Endothelial cell of umbilical vein (primary cell): ENCODE measurements at regions not wholly inside any gene's neighbourhood (a gene's known extent, or its start where the extent isn't known, plus 50 kb on each side); places are given as distances from the start of the nearest gene placed in this dataset.

ENCODE experiments used
- BruUV-seq: library from RNA; stranded (reverse); fragments of 400-500 nt; replicated peaks from 2 replicates; lab custom pipeline; 2021; lab: Mats Ljungman, UMichigan
- CTCF ChIA-PET: fragments of 300-600, 350-600 bp; sonication (Branson Sonifier 250); formaldehyde crosslinking; loops from one replicate; lab custom pipeline; 2021; ENCODE audit warnings: antibody characterized with exemption, inconsistent platforms; lab: Charles Lee
- POLR2A ChIA-PET: fragments of 300-600, 350-600 bp; sonication (Branson Sonifier 250); formaldehyde crosslinking; loops from one replicate; lab custom pipeline; 2021; ENCODE audit warnings: antibody characterized with exemption, inconsistent platforms; lab: Charles Lee
- DNase-seq: peaks from one replicate; pipeline ENCODE4 v3.0.0-alpha.2; 2011; ENCODE audit warnings: low read depth, low spot score
- FAIRE-seq: peaks from 2 replicates; lab custom pipeline; 2011; peaks lifted over from hg19 to GRCh38; lab: Jason Lieb, UNC
- H2AFZ ChIP-seq: 2 replicates; pipeline ENCODE4 v1.6.0; 2012; ENCODE audit warnings: low read depth, low read length, control low read depth, inconsistent platforms
- H3K27ac ChIP-seq: 2 replicates; pipeline ENCODE4 v1.5.1; 2011; ENCODE audit warnings: low read depth, mild to moderate bottlenecking, control low read depth, low read length, moderate library complexity; ENCODE audit not compliant: insufficient read depth
- H3K27me3 ChIP-seq, 2 experiments: 2 replicates each; pipeline versions ENCODE4 v1.6.0 to v1.6.1; 2011; ENCODE audit warnings: low read length in 2 of 2, mixed read lengths in 1 of 2; ENCODE audit not compliant: control insufficient read depth in 2 of 2, insufficient read depth in 2 of 2
- H3K36me3 ChIP-seq, 2 experiments: 2 replicates in 1 of 2; 3 replicates in 1 of 2; pipeline ENCODE4 v1.5.1; 2011; ENCODE audit warnings: low read length in 2 of 2, mild to moderate bottlenecking in 1 of 2, moderate library complexity in 1 of 2; ENCODE audit not compliant: control insufficient read depth in 2 of 2, insufficient read depth in 2 of 2; ENCODE audit errors: extremely low read depth in 1 of 2
- H3K4me1 ChIP-seq: 3 replicates; pipeline ENCODE4 v1.5.1; 2011; ENCODE audit warnings: mild to moderate bottlenecking, low read length; ENCODE audit not compliant: control insufficient read depth, insufficient read depth; ENCODE audit errors: extremely low read depth
- H3K4me2 ChIP-seq: 2 replicates; pipeline ENCODE4 v1.6.1; 2011; ENCODE audit warnings: low read length, control low read depth, mixed read lengths; ENCODE audit not compliant: insufficient read depth
- H3K4me3 ChIP-seq, 3 experiments: fragments of 200-600 bp in 1 of 3; sonication (generic), shearing (Covaris generic) in 1 of 3; replicated peaks in 1 of 3; 2 replicates each; pipeline ENCODE4 v1.5.1; 2011 to 2016; ENCODE audit warnings: control low read depth in 3 of 3, low read length in 3 of 3, mild to moderate bottlenecking in 2 of 3, inconsistent platforms in 1 of 3, low read depth in 1 of 3, moderate library complexity in 1 of 3; ENCODE audit not compliant: insufficient read depth in 1 of 3
- H3K79me2 ChIP-seq: 2 replicates; pipeline ENCODE4 v1.6.0; 2012; ENCODE audit warnings: low read length, inconsistent platforms; ENCODE audit not compliant: control insufficient read depth, insufficient read depth
- H3K9ac ChIP-seq: replicated peaks from 2 replicates; pipeline ENCODE3; 2011; ENCODE audit warnings: low read length, control low read depth; ENCODE audit not compliant: insufficient read depth; ENCODE audit errors: extremely low read depth
- H3K9me1 ChIP-seq: replicated peaks from 3 replicates; pipeline ENCODE4 v1.6.0; 2011; ENCODE audit warnings: mild to moderate bottlenecking, low read length; ENCODE audit not compliant: control insufficient read depth, insufficient read depth; ENCODE audit errors: extremely low read depth
- H3K9me3 ChIP-seq: replicated peaks from 2 replicates; pipeline ENCODE4 v1.5.1; 2012; ENCODE audit warnings: low read length, inconsistent platforms; ENCODE audit not compliant: control insufficient read depth, insufficient read depth
- H4K20me1 ChIP-seq: replicated peaks from 2 replicates; pipeline ENCODE3; 2011; ENCODE audit warnings: mild to moderate bottlenecking, low read length; ENCODE audit not compliant: control insufficient read depth, insufficient read depth; ENCODE audit errors: extremely low read depth
- EZH2 ChIP-seq: IDR thresholded peaks from 2 replicates; pipeline ENCODE4 v1.6.1; 2012; ENCODE audit warnings: borderline replicate concordance, low read depth, mild to moderate bottlenecking, moderate library complexity, low read length, inconsistent platforms; ENCODE audit not compliant: severe bottlenecking
- FOS ChIP-seq: IDR thresholded peaks from 2 replicates; pipeline ENCODE4 v1.6.1; 2011; ENCODE audit warnings: mild to moderate bottlenecking, low read length, moderate library complexity, borderline replicate concordance; ENCODE audit not compliant: insufficient read depth
- GATA2 ChIP-seq: IDR thresholded peaks from 2 replicates; pipeline ENCODE4 v1.7.0; 2011; ENCODE audit warnings: low read depth, mild to moderate bottlenecking, moderate library complexity, mixed read lengths, low read length; ENCODE audit not compliant: insufficient read length, insufficient read depth
- JUN ChIP-seq: IDR thresholded peaks from 2 replicates; pipeline ENCODE4 v1.6.1; 2011; ENCODE audit warnings: borderline replicate concordance, low read depth; ENCODE audit not compliant: insufficient read length, insufficient read depth
- MYC ChIP-seq: IDR thresholded peaks from one replicate; pipeline ENCODE4 v1.6.1; 2011; ENCODE audit warnings: mild to moderate bottlenecking, low read depth, low read length
- POLR2A ChIP-seq: IDR thresholded peaks from 2 replicates; pipeline ENCODE4 v1.6.1; 2012; ENCODE audit warnings: low read depth, mild to moderate bottlenecking, control low read depth, low read length
- POLR2AphosphoS5 ChIP-seq: IDR thresholded peaks from 2 replicates; pipeline ENCODE4 v1.6.1; 2012; ENCODE audit warnings: low read depth, mild to moderate bottlenecking, control low read depth, low read length, moderate library complexity; ENCODE audit not compliant: insufficient read depth
- dilution Hi-C: fragments of 300-500 bp; cut with MboI; formaldehyde crosslinking; loops from one replicate; pipeline ENCODE4 v1.15.0; 2019; ENCODE audit warnings: low sequenced_read_pairs; ENCODE audit not compliant: extremely low pct_ligation_motif_present
- intact Hi-C: fragments of 100-400 bp; cut with micrococcal nuclease; formaldehyde crosslinking; loops from one replicate; pipeline ENCODE4 v1.10.0; 2022
- TF ChIP-seq, protein P1 (sequence below): IDR thresholded peaks from 2 replicates; pipeline ENCODE4 v1.6.1; 2011; ENCODE audit not compliant: insufficient read depth, insufficient read length
- TF ChIP-seq, protein P2 (sequence below), 2 donors: IDR thresholded peaks; 1 replicate in 1 of 2; 2 replicates in 1 of 2; pipeline ENCODE4 v1.5.1; 2011; ENCODE audit warnings: low read length in 2 of 2, mild to moderate bottlenecking in 2 of 2, moderate library complexity in 2 of 2, control low read depth in 1 of 2, inconsistent platforms in 1 of 2, low read depth in 1 of 2; ENCODE audit not compliant: insufficient read depth in 1 of 2; ENCODE audit errors: extremely low read depth in 1 of 2

DNA sequence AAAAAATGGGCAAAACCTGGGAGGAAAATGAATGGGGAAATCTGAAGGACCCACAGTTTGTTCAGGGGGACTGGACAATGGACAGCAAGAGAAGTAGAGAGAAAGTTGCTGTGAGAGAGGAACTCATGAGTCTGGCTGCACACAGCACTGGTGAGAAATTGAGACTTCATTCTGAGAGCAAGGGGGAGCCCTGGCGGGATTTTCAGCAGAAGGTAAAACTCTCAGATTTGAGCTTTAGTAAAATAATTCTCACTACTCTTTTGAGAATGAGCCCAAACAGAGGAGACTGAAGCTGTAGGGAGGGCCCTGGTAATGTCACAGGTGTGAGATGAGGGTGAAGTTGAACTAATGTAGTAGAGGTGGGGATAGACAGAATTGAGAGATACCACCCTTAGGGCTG, 438.6 kb downstream of the OMA1 start:
- Histone ChIP-seq H3K9me1 (no peaks in the 10 kb centered on the region), H3K4me2 (no peak overlapping the region), H3K79me2 (no peaks in the 10 kb centered on the region), H3K9ac (no peak overlapping the region), H4K20me1 (no peaks in the 10 kb centered on the region), H3K4me1 (no peaks in the 10 kb centered on the region), H2AFZ (no peak overlapping the region), H3K27me3 (no peaks in the 10 kb centered on the region), H3K4me3 (no peak overlapping the region), H3K36me3 (no peaks in the 10 kb centered on the region), H3K27ac (no peak overlapping the region), H3K9me3 (no peaks in the 10 kb centered on the region)
- dilution Hi-C loops = no loop called here
- TF ChIP-seq POLR2AphosphoS5 (no peak), POLR2A (no peak)
- ChIA-PET POLR2A (no interaction called here), CTCF (no interaction called here)
- DNase-seq (no peak), FAIRE-seq (no peak)
- intact Hi-C loops = no loop called here
- BruUV-seq = no TSS peak

DNA sequence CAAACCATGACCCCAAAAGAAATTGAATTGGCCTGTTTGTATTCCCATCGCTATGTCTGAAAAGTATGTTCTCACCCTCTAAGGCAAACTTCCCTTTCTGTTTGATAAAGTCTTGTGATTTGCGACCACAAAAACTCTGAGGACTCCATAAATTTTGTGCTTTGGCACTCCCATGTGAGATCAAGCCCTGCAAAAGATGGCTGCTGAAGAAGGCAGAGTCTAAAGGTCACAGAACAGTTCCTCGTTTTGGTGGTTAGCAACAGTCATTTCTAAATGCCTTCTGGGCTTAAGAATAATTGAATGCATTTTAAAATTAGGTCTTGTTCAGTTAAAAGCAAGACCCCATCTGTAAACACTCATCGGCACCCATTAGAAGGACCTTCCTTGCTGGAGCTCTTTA, 441.6 kb downstream of the OMA1 start:
- dilution Hi-C loops = no loop called here
- Histone ChIP-seq H3K9ac (no peak overlapping the region), H3K9me1 (no peaks in the 10 kb centered on the region), H4K20me1 (no peaks in the 10 kb centered on the region), H3K4me3 (no peak overlapping the region), H3K4me1 (no peaks in the 10 kb centered on the region), H3K27me3 (no peaks in the 10 kb centered on the region), H3K36me3 (no peaks in the 10 kb centered on the region), H3K9me3 (no peaks in the 10 kb centered on the region), H2AFZ (no peak overlapping the region), H3K79me2 (no peaks in the 10 kb centered on the region), H3K4me2 (no peak overlapping the region), H3K27ac (no peak overlapping the region)
- no TSS peak for BruUV-seq
- FAIRE-seq = no peak
- CTCF ChIA-PET = no interaction called here
- TF ChIP-seq MYC = no peak
- TF ChIP-seq, protein P1, sequence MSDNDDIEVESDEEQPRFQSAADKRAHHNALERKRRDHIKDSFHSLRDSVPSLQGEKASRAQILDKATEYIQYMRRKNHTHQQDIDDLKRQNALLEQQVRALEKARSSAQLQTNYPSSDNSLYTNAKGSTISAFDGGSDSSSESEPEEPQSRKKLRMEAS = no peak
- no peak for TF ChIP-seq GATA2
- TF ChIP-seq JUN = no peak
- no peak for TF ChIP-seq EZH2
- TF ChIP-seq, protein P2, sequence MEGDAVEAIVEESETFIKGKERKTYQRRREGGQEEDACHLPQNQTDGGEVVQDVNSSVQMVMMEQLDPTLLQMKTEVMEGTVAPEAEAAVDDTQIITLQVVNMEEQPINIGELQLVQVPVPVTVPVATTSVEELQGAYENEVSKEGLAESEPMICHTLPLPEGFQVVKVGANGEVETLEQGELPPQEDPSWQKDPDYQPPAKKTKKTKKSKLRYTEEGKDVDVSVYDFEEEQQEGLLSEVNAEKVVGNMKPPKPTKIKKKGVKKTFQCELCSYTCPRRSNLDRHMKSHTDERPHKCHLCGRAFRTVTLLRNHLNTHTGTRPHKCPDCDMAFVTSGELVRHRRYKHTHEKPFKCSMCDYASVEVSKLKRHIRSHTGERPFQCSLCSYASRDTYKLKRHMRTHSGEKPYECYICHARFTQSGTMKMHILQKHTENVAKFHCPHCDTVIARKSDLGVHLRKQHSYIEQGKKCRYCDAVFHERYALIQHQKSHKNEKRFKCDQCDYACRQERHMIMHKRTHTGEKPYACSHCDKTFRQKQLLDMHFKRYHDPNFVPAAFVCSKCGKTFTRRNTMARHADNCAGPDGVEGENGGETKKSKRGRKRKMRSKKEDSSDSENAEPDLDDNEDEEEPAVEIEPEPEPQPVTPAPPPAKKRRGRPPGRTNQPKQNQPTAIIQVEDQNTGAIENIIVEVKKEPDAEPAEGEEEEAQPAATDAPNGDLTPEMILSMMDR (IDR thresholded peaks at IDR 0.05; ENCODE audit: extremely low read depth in 1 of 2, insufficient read depth in 1 of 2, low read depth in 1 of 2, low read length in 2 of 2) = no peak
- no peak for TF ChIP-seq POLR2AphosphoS5
- TF ChIP-seq POLR2A = no peak
- TF ChIP-seq FOS = no peak
- POLR2A ChIA-PET = no interaction called here
- DNase-seq = no peak
- intact Hi-C loops = no loop called here
